ENCODE measurements at regions not wholly inside any gene's neighbourhood (a gene's known extent, or its start where the extent isn't known, plus 50 kb on each side); places are given as distances from the start of the nearest gene placed in this dataset.

GRCh38 chr3:26449996-26450395 lies 172.6 kb upstream of the LRRC3B start:
- TF ChIP-seq REST (IDR thresholded peaks at IDR 0.05) (no peak), HNF4A (conservative IDR thresholded peaks at IDR 0.05) (no peak), ATF3 (IDR thresholded peaks at IDR 0.05) (no peak), ZBTB33 (IDR thresholded peaks at IDR 0.05) (no peak), RXRA (IDR thresholded peaks at IDR 0.05) (no peak), MAX (IDR thresholded peaks at IDR 0.05) (no peak), JUND (IDR thresholded peaks at IDR 0.05) (no peak), SP1 (IDR thresholded peaks at IDR 0.05) (no peak), FOXA2 (IDR thresholded peaks at IDR 0.05) (no peak), RAD21 (IDR thresholded peaks at IDR 0.05) (no peak), HNF4G (IDR thresholded peaks at IDR 0.05) (no peak), FOXA1 (IDR thresholded peaks at IDR 0.05) (no peak), YY1 (IDR thresholded peaks at IDR 0.05) (no peak), CTCF (IDR thresholded peaks at IDR 0.05; ENCODE audit: low read depth, low read length, missing input control) (no peak), GABPA (IDR thresholded peaks at IDR 0.05 in 1 of 2, conservative IDR thresholded peaks at IDR 0.05 in 1 of 2) (no peak), NR2F2 (IDR thresholded peaks at IDR 0.05) (no peak)
- H3K4me1 ChIP-seq (ENCODE audit: control insufficient read depth in 4 of 4, insufficient read depth in 4 of 4, low read length in 3 of 4): peaks cover 0 to 4% (median 0%) of the 10 kb centered on the region in 4 donors
- H3K9ac ChIP-seq (ENCODE audit: low read depth in 1 of 2, low read length in 2 of 2): no peak overlapping the region
- H3K4me3 ChIP-seq (ENCODE audit: low read depth in 1 of 3, low read length in 3 of 3): no peak overlapping the region
- no peaks in the 10 kb centered on the region for H3K36me3 ChIP-seq (ENCODE audit: control insufficient read depth in 4 of 4, insufficient read depth in 3 of 4, low read depth in 1 of 4, low read length in 3 of 4)
- H3K27ac ChIP-seq (ENCODE audit: low read depth in 1 of 2, low read length in 2 of 2): no peak overlapping the region
- 54% methylated on average over 3 of the region's 3 CpGs for WGBS
- H3K9me3 ChIP-seq (ENCODE audit: control insufficient read depth in 4 of 4, low read length in 3 of 4): no peaks in the 10 kb centered on the region
- DNase-seq (ENCODE audit: low spot score): no peak
- H3K27me3 ChIP-seq (ENCODE audit: control insufficient read depth in 4 of 4, insufficient read depth in 4 of 4, low read length in 3 of 4): no peaks in the 10 kb centered on the region

GRCh38 chr3:26452363-26452762 lies 170.2 kb upstream of the LRRC3B start:
- H3K4me3 ChIP-seq (ENCODE audit: low read depth in 1 of 3, low read length in 3 of 3): no peak overlapping the region
- H3K36me3 ChIP-seq (ENCODE audit: control insufficient read depth in 4 of 4, insufficient read depth in 3 of 4, low read depth in 1 of 4, low read length in 3 of 4): no peaks in the 10 kb centered on the region
- H3K9ac ChIP-seq (ENCODE audit: low read depth in 1 of 2, low read length in 2 of 2): no peak overlapping the region
- H3K27me3 ChIP-seq (ENCODE audit: control insufficient read depth in 4 of 4, insufficient read depth in 4 of 4, low read length in 3 of 4): no peaks in the 10 kb centered on the region
- peaks cover 0 to 4% (median 0%) of the 10 kb centered on the region in 4 donors for H3K4me1 ChIP-seq (ENCODE audit: control insufficient read depth in 4 of 4, insufficient read depth in 4 of 4, low read length in 3 of 4)
- TF ChIP-seq EGR1 (IDR thresholded peaks at IDR 0.05; ENCODE audit: low read depth in 2 of 2): no peak
- peak in 1 of 2 donors; percentile 16 for TF ChIP-seq JUND (IDR thresholded peaks at IDR 0.05)
- TF ChIP-seq REST (IDR thresholded peaks at IDR 0.05): no peak
- H3K9me3 ChIP-seq (ENCODE audit: control insufficient read depth in 4 of 4, low read length in 3 of 4): no peaks in the 10 kb centered on the region
- H3K27ac ChIP-seq (ENCODE audit: low read depth in 1 of 2, low read length in 2 of 2): no peak overlapping the region
- WGBS: 51% methylated on average over 2 of the region's 2 CpGs
- DNase-seq (ENCODE audit: low spot score): no peak

Measured in liver (tissue), 8 donors.